ENCODE measurements at regions not wholly inside any gene's neighbourhood (a gene's known extent, or its start where the extent isn't known, plus 50 kb on each side); places are given as distances from the start of the nearest gene placed in this dataset.

- TF ChIP-seq POLR2A (IDR thresholded peaks at IDR 0.05; ENCODE audit: low read length) = no peak
- no peak for TF ChIP-seq GATA1 (IDR thresholded peaks at IDR 0.05; ENCODE audit: low read depth, low read length)
Observed at GRCh38 chr3:13243586-13243985, 170.4 kb upstream of the IQSEC1 start.
